ENCODE measurements at regions not wholly inside any gene's neighbourhood (a gene's known extent, or its start where the extent isn't known, plus 50 kb on each side); places are given as distances from the start of the nearest gene placed in this dataset.

- TF ChIP-seq CTCF (IDR thresholded peaks at IDR 0.05) (no peak), EP300 (IDR thresholded peaks at IDR 0.05; ENCODE audit: borderline replicate concordance in 1 of 2, low read depth in 1 of 2, low read length in 1 of 2) (no peak), RFX5 (IDR thresholded peaks at IDR 0.05; ENCODE audit: low read length) (no peak), TAF1 (IDR thresholded peaks at IDR 0.05; ENCODE audit: borderline replicate concordance, low read depth, low read length) (no peak), REST (IDR thresholded peaks at IDR 0.05; ENCODE audit: low read depth, low read length) (no peak), RAD21 (IDR thresholded peaks at IDR 0.05; ENCODE audit: low read length) (no peak), MEF2A (IDR thresholded peaks at IDR 0.05; ENCODE audit: borderline replicate concordance, low read depth) (no peak), NRF1 (IDR thresholded peaks at IDR 0.05; ENCODE audit: low read depth, low read length) (no peak), POLR2AphosphoS5 (IDR thresholded peaks at IDR 0.05; ENCODE audit: low read depth, low read length) (no peak), MXI1 (IDR thresholded peaks at IDR 0.05; ENCODE audit: low read depth, low read length) (no peak), CHD2 (IDR thresholded peaks at IDR 0.05; ENCODE audit: low read length, partially characterized antibody) (no peak), SMC3 (IDR thresholded peaks at IDR 0.05; ENCODE audit: low read depth, low read length) (no peak), RCOR1 (IDR thresholded peaks at IDR 0.05; ENCODE audit: low read length) (no peak)
These were observed 96.2 kb downstream of the PLK2 start for GRCh38 chr5:58363461-58364249.
